VCaP (cell line): ENCODE measurements at regions not wholly inside any gene's neighbourhood (a gene's known extent, or its start where the extent isn't known, plus 50 kb on each side); places are given as distances from the start of the nearest gene placed in this dataset.

ENCODE experiments used
- H3K27ac ChIP-seq: fragments of 450-650 bp; 2 replicates; pipeline ENCODE4 v1.5.1; 2017
- CTCF ChIP-seq: fragments of 450-650 bp; conservative IDR thresholded peaks from 2 replicates; pipeline ENCODE4 v1.5.1; 2017; ENCODE audit warnings: mild to moderate bottlenecking, moderate library complexity

- no peak for TF ChIP-seq CTCF
- H3K27ac ChIP-seq: no peak overlapping the region
Observed at GRCh38 chr7:114835303-114835702, 86.6 kb upstream of the MDFIC start.

- no peak overlapping the region for H3K27ac ChIP-seq
- TF ChIP-seq CTCF: no peak
Observed at GRCh38 chr7:114835861-114836260, 86.0 kb upstream of the MDFIC start.

GRCh38 chr7:114842551-114843065, 79.3 kb upstream of the MDFIC start:
- no peak for TF ChIP-seq CTCF

GRCh38 chr7:114843102-114843501, 78.8 kb upstream of the MDFIC start:
- TF ChIP-seq CTCF: no peak

More at GRCh38 chr7:114842551-114843065, 79.3 kb upstream of the MDFIC start:
- no peak overlapping the region for H3K27ac ChIP-seq

GRCh38 chr7:114851406-114852061, 70.4 kb upstream of the MDFIC start:
- TF ChIP-seq CTCF: no peak
- H3K27ac ChIP-seq: no peak overlapping the region

More at GRCh38 chr7:114843102-114843501, 78.8 kb upstream of the MDFIC start:
- no peak overlapping the region for H3K27ac ChIP-seq

- TF ChIP-seq CTCF: no peak
Observed at GRCh38 chr7:114852293-114852692, 69.6 kb upstream of the MDFIC start.

GRCh38 chr7:114853189-114853588, 68.7 kb upstream of the MDFIC start:
- H3K27ac ChIP-seq: no peak overlapping the region
- TF ChIP-seq CTCF: no peak

More at GRCh38 chr7:114852293-114852692, 69.6 kb upstream of the MDFIC start:
- no peak overlapping the region for H3K27ac ChIP-seq
